Renal cortex interstitium (tissue), 11 donors: ENCODE measurements at regions not wholly inside any gene's neighbourhood (a gene's known extent, or its start where the extent isn't known, plus 50 kb on each side); places are given as distances from the start of the nearest gene placed in this dataset.
"Not testable (repeated sequence)": the region's sequence is repeated elsewhere in the genome, so short reads cannot be mapped to it uniquely, and the experiment has no call there.

Experiments used
- DNase-seq, 11 donors: peaks; one replicate each; pipeline ENCODE4 v3.0.0-alpha.2; 2013; ENCODE audit warnings: low read depth in 9 of 11, low spot score in 4 of 11; ENCODE audit errors: extremely low read depth in 1 of 11

DNA sequence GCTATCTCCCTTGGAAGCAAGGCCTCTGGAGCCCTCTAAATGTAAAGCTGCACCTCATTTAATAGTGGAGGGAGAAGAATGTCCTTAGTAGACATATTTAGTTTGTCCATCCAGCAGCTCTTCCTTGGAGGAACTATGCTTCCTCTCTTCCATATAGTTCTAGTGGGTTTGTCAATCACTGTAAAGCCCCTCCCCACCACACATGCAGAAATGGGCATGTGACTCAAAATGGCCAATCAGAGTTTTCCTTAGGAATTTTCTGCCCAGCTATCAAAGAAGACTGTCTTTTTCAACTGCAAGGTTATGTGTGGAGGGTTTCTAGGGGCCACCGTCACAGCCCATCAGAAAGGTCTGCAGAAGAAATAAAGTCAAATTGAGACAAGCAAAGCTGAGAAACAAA is 175.5 kb downstream of the MIS18A start:
- DNase-seq = no peak

DNA sequence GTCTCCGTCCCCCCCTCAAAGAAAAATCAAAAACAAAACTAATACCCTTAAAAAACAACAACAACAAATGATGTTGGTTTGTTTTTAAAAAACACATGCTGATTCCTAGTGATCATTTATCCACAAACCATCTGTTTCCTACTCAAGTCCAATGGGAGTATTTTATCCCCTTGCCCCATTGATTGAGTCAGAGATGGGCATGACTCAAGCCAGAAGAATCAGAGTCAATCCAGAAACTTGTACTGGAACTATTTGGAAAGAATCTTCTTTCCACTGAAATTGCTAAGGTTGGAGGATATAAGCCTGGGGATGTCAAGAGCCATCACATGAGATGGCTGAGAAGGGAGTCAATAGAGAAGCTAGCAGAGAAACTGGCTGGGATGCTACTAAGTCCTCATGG is 176.4 kb downstream of the MIS18A start:
- no peak for DNase-seq

DNA sequence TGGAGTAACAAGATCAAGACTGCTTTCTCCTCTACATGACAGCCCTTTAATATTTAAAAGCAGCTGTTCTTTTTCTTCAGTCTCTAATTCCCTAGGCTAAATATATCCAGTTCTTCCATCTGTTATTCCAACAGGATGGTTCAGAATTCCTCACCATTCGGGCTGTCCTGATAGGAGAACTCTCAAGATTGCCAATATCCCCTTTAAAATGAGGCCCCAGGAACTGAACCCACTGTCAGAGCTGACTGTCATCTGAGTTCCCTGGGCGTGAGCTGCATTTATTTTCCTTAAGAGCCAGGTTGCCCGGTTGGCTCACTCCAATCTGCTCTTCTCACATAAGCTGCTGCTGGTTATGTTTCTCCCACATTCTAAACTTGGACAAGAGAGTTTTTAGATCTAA is 177.6 kb downstream of the MIS18A start:
- no peak for DNase-seq

DNA sequence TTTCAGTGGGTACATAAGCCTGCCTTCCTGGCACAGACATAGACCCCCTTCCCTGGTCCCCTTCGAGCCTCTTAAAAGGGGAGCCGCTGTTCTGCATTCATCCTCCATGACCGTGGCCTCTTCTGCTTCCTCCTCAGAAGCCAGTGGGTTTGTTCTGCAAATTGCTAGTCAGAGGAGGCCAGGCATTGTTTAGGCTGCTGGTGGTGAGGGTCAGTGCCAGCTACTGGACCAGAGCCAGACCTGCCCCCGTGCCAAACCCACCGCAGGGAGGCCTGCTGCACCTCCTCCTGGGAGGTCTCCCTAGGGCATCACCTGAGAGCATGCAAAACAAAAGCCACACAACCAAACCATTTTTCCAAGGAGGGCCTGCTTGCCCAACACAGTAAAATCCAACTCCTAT is 178.4 kb downstream of the MIS18A start:
- no peak for DNase-seq

DNA sequence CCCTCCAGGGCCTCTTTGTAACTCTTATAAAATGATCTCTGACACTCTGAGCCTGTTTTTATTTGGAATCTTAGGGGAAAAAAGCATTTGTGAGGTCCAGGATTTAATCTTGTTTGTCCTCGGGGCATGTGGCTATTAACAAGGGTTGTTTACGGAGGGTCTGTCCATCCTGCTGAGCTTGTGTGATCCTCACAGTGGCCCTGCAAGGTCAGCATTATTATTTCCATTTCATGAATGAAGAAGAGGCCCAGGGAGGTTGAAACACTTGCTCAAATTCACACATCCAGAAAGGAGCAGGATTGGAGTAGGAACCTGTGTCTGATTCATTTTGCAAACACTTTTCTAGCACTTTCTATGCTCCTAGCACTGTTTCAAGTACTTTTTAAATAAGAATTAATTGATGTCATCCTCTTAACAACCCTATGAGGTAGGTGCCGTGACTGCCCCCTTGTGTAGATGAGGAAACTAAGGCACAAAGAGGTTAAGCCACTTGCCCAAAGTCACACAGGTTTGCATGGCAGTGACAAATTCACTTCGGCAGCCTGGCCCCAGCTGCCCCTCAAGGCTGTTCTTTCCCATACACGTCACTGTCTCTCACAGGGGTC is 178.9 kb downstream of the MIS18A start:
- DNase-seq = no peak

DNA sequence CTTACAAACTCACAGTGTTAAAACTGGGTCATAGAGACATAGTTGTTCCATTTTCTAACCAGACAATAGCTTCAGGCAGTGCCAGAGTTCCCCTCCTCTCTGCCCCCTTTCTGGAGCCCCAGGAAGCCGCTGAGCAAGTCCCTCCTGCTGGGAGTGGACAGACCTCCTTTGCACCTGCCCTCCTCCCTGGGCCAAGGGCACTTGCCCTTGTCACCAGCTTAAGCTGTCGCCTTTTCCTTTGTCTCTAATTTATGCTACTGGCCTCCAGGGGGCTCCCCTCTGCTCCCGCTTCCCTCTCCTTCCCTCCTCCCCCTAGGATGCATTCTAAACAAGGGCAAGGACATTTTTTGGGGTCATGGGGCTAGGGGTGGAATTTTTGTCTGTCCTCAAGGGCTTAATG is 182.4 kb downstream of the MIS18A start:
- DNase-seq = no peak

DNA sequence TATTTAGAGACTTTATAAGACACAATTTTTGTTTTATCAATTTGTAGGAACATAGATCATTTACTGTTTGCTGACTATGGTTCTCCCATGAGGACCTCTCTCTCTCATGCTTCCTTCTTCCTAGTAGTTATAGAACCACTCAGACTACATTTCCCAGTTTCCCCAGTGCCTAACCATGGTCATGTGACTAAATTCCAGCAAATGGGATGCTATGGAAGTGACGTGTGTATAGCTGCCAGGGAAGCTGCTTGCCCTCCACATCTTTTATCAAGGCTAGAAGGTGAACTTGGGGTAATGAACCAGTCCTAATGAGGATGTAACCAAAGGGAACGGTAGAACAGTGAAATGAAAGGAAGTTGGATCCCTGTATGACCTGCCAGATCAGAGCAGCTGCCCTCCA is 184.0 kb downstream of the MIS18A start:
- peak in 2 of 11 donors; percentile 17 to 24 for DNase-seq

DNA sequence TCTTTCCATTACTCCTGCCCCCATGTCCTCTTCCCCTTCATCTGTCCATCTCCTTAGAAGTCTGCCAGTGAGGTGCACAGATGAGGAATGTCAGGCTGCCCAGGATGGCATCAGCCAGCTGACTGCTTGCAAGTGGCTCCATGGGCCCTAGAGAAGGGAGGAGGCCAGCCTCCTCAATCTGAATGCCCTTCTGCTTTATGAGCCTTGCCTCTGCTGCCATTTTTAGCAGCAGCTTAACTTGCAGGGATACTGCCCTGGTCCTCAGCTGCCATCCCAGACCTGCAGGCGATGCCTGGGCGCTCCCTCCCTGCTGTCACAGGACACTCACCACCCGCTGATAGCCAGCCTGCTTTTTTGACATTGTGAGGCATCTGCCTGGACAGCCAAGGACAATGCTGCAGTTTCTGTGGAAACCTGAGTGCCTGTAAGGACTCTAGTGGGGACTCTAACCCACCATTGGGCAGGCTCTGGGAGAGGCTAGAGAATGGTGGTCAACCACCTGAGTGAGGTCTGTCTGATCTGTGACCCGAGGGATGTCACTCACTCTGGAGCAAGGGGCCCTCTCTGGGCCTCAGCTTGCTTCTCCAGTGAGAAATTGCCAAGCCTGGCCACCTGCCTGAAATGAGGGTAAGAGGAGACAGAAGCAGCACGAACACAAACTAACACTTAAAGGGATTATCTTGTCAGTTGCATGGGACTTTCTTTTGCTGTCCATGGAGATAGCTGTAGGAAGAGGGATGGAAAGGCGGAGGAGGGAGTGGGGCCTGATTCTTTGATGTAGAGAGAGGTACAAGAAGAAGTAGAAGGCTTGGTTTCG is 185.0 kb downstream of the MIS18A start:
- DNase-seq = no peak

DNA sequence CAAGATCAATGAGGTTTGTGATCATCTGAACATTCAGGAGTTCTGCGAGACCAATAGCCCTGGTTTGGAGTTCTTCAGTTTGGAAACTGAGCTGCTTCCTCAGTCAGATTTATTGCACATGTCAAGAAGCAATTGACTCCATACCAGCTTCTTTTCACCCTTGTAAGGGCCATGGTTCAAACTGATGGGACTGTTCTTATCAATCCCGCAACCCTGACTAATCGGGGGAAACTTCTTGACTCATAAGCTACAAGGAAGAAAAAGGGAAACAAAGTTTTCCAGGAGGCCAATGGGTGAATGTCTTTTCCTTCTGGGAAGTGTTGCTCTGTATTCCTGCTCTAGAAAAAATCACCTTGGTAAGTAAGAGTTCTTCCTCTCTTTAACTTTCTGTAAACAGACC is 187.9 kb downstream of the MIS18A start:
- DNase-seq = no peak

DNA sequence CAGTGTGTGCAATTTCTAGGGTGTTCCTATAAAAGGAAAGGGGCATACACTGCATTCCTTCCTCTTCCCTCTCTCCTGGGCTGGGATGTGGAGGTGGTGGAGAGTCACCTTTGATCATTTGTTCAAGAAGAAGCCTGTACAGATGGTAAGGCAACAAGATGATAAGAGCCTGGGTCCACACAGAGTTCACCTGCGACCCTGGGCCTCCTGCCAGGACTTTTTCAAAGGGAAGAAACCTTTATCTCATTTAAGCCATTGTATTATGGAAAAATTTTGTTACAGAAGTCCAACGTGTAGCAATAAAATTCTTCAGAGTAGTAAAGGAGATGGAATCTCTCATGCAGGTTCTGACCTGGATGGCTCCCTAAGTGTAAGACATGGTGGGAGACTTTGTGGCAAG is 189.1 kb downstream of the MIS18A start:
- no peak for DNase-seq

DNA sequence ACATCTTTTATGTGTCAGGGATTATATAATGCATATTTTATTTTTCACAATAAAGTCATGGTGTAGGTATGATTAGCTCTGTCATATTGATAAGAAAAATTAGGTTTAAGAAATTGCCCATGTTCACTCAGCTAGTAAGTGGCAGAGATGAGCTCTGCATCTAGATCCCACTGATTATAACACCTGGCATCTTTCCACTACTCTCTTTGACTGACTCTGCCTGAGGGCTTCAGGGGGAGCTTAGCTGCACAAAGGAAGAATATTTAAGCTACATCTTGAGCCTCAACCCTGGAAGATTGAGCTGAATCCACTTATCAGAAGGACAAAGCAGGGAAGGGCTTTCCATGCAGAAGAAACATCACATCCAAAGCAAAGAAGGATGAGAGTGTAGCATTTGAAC is 190.4 kb downstream of the MIS18A start:
- no peak for DNase-seq

DNA sequence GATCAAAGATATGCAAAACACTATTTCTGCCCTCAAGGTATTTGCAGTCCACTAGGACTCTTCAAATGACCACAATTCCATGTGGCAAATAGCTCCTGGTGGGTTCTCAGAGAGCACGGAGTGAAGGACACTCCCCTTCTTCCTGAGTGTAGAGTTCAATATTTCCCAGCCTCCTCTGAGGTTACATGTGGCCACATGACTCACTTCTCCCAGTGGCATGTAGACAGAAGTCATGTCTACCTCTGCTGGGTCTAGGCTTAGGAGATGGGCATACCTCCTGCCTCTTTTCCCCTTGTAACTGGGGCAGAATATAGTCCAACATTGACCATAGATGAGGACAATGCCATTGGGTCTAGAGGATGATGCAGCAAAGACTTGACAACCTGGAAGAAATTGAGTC is 191.4 kb downstream of the MIS18A start:
- DNase-seq = no peak

DNA sequence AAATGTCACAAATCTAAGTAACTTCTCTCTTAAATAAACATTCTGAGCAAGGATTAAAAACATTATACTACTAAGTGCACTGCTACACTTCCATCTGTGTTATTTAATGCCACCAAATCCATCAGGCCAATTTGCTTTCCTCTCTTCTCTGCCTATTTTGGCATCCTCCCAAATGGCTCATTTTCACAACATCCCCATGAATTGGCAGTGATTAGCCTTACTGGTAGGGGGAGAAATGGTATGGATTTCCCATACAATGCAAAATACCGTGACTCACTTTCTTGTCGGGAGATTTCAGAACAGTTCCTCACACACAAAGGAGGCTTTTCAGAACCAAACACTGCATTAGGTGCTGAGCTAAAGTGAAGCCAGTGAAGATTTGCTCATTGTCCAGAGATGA is 195.7 kb downstream of the MIS18A start:
- no peak for DNase-seq

DNA sequence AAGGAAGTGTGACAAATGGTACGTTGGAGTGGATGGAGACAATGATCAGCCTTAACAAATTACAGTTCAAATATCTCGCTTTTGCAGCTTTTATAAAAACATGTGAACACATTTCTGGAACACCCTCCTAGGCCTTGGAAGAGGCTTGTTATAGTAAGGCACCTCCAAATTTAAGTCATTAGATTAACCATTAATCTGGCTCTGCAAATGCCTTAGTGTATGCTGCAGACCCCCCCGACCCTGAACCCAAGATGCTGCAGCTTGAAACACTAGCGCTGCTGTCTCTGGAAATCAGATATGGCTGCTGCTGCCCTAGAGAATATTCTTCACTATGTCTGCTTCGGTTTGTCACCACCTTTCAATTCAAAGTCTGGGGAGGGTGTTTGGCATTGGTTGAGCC is 196.4 kb downstream of the MIS18A start:
- DNase-seq = no peak

DNA sequence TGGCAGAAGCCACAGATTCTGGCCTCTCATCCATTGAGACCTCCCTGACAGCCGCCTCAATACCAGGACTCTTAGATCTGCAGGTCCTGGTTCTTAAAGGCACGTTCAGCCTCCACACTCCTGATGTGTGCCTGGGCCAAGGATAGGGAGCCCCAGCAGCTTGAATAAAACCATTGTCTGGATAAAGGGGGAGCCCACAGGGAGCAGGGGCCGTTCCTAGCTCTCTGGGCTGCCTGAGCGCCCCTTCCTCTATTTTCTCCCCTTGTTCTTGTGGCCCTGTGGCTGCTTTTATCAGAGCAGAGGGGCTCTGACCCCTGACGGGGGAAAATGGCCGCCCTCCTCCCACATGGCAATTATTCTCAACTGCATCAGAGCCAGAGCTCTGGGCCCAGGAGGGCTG is 200.8 kb downstream of the HUNK start:
- no peak for DNase-seq

DNA sequence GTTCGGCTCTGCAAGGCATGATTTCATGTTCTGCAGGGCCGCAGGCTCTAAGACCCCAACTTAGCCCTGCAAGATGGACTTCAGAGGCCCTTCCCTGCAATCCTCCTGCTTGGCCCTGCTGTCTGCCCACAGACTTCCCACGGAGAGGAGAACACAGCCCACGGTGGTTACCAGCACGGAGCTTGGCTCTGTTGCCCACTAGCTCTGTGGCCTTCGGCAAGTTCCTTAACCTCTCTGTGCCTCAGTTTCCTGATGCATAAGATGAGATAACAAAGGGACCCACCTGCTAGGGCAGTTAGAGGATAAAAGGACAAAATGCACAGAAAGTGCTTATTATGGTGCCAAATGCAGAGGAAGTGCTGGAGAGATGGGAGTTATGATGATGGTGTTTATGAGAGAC is 200.4 kb downstream of the HUNK start:
- DNase-seq = no peak

DNA sequence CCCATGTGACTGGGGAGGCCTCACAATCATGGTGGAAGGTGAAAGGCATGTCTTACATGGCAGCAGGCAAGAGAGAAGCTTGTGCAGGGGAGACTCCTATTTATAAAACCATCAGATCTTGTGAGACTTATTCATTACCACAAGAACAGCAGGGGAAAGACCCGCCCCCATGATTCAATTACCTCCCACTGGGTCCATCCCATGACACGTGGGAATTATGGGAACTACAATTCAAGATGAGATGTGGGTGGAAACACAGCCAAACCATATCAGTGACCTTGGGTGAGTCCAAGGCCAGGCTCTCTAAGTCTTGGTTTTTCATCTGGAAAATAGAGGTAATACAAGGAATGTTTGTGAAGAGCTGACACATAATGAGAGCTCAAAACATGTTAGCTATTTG is 198.8 kb downstream of the HUNK start:
- not testable (repeated sequence) for DNase-seq

DNA sequence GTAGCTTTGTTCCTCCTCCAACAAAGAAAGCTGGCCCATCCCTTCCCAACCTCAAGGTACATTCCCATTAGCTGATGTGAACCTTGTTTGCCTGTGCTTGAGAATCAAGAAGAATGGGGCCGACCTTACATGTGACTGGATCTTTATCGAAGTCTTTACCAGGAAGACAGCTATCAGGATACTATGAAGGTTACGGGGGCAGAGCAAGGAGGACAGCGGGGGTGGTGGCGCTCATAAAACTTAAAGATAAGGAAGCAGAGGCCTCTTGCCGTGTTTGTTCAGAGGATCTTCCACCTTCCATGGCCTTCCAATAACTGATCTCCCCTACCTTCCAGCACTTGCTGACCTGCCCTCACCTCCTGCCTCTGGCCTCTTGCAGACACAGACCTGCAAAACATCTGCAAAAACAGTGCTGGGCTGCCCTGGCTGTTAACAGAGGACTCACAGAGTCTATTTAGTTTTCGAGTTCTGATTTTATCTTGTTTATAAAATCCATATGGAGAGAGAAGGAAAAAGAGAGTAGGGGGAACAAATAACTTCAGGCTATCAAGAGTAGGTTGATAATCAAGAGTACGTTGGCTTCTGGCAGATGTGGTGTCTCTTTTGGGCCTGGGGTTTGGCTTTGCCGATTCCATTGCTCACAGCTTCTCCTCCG is 198.0 kb downstream of the HUNK start:
- no peak for DNase-seq

DNA sequence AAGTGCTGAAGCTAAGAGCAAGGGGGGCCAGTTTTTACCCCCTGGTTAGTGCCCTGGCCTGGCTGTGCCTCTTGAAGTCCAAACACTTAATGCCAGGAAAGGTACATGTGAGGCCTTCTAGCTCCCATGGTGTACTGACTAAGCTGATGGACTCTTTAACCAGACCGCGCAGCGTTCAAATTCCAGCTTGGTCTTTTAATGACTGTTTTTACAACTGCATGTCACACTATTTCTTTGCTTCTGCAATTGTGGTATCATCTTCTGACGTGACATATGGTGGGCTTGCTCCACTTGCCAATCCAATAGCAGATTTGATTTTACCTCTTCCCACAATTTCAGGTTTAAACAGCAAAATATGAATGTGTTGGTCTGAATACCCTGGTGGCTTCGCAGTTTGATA is 197.3 kb downstream of the HUNK start:
- DNase-seq = no peak

DNA sequence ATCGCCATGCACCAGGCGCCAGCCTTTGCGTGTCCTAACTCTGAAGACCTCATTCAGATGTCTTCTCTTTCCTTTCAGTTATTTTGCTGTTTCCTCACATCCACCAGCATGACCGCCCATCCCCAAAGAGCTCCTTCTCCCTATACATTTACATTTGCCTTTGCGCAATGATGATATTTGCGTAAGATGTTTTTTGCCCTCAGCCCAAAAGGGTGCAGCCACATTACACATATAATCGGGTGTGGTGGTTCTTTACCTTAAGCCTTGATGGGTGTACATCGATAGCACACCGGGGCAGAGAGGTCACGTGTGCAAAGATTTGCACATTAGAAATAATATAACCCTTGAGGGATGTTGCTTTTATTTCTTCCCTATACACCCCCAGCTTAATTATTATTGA is 192.8 kb downstream of the HUNK start:
- no peak for DNase-seq
